Endodermal cell (in vitro differentiated cells): ENCODE measurements at regions not wholly inside any gene's neighbourhood (a gene's known extent, or its start where the extent isn't known, plus 50 kb on each side); places are given as distances from the start of the nearest gene placed in this dataset.

Experiments used
- DNase-seq: peaks from one replicate; pipeline ENCODE4 v3.0.0-alpha.2; 2017
- H3K27ac ChIP-seq: 2 replicates; pipeline ENCODE4 v1.5.1; 2013; ENCODE audit warnings: mild to moderate bottlenecking, low read depth, low read length, moderate library complexity
- H3K27me3 ChIP-seq: 2 replicates; pipeline ENCODE4 v1.6.1; 2013; ENCODE audit warnings: mild to moderate bottlenecking, low read length, moderate library complexity; ENCODE audit not compliant: insufficient read depth, control insufficient read depth, poor library complexity, severe bottlenecking
- H3K36me3 ChIP-seq: 2 replicates; pipeline ENCODE4 v1.7.0; 2013; ENCODE audit warnings: mild to moderate bottlenecking, low read length, moderate library complexity; ENCODE audit not compliant: control insufficient read depth, insufficient read depth
- H3K4me1 ChIP-seq: one replicate; pipeline ENCODE4 v1.7.0; 2013; ENCODE audit warnings: low read length; ENCODE audit not compliant: control insufficient read depth, insufficient read depth
- H3K4me3 ChIP-seq: 2 replicates; pipeline ENCODE4 v1.5.1; 2013; ENCODE audit warnings: mild to moderate bottlenecking, low read length, moderate library complexity
- H3K9ac ChIP-seq: 2 replicates; pipeline ENCODE4 v1.6.1; 2013; ENCODE audit warnings: mild to moderate bottlenecking, low read length, moderate library complexity; ENCODE audit not compliant: poor library complexity, severe bottlenecking; ENCODE audit errors: extremely low read depth
- H3K9me3 ChIP-seq: 2 replicates; pipeline ENCODE4 v1.6.1; 2013; ENCODE audit warnings: mild to moderate bottlenecking, low read length, moderate library complexity; ENCODE audit not compliant: control insufficient read depth
- H3K27ac Mint-ChIP-seq: 2 replicates; pipeline ENCODE4 v1.8.0; 2020; ENCODE audit warnings: mixed read lengths
- H3K27me3 Mint-ChIP-seq: 2 replicates; pipeline ENCODE4 v1.8.0; 2021; ENCODE audit warnings: mild to moderate bottlenecking, mixed read lengths; ENCODE audit not compliant: insufficient read depth
- H3K36me3 Mint-ChIP-seq: 2 replicates; pipeline ENCODE4 v1.8.0; 2020; ENCODE audit warnings: low read depth, mixed read lengths
- H3K4me1 Mint-ChIP-seq: 2 replicates; pipeline ENCODE4 v1.8.0; 2020; ENCODE audit warnings: mixed read lengths
- H3K4me3 Mint-ChIP-seq: 2 replicates; pipeline ENCODE4 v1.8.0; 2020; ENCODE audit warnings: mild to moderate bottlenecking, moderate library complexity, mixed read lengths
- H3K9me3 Mint-ChIP-seq: 2 replicates; pipeline ENCODE4 v1.8.0; 2020; ENCODE audit warnings: mild to moderate bottlenecking, mixed read lengths
- CTCF ChIP-seq: fragments of 200-600 bp; sonication (generic); conservative IDR thresholded peaks from 2 replicates; pipeline ENCODE4 v1.5.0; 2021; ENCODE audit warnings: antibody characterized with exemption, mild to moderate bottlenecking
- WGBS, 2 experiments: methylation state at CpG; one replicate each; pipeline versions ENCODE4 v1.1.5 to v1.1.7; 2013; ENCODE audit warnings: missing lambda C conversion rate in 2 of 2, mixed read lengths in 1 of 2; ENCODE audit not compliant: insufficient coverage in 1 of 2, insufficient read length in 1 of 2; 5-methylcytosine and 5-hydroxymethylcytosine counted together

- no peaks in the 10 kb centered on the region for H3K27me3 Mint-ChIP-seq
- Histone ChIP-seq H3K9me3 (no peaks in the 10 kb centered on the region), H3K27me3 (no peaks in the 10 kb centered on the region), H3K27ac (no peak overlapping the region), H3K9ac (no peak overlapping the region), H3K36me3 (no peaks in the 10 kb centered on the region), H3K4me3 (no peak overlapping the region), H3K4me1 (no peaks in the 10 kb centered on the region)
- 94% methylated on average over 7 of the region's 7 CpGs; no CpG with 5 or more reads in 1 of the 2 experiments for WGBS, 2 experiments
- no peaks in the 10 kb centered on the region for H3K4me1 Mint-ChIP-seq
- H3K9me3 Mint-ChIP-seq, result peaks cover 35% of the 10 kb centered on the region
- no peak for TF ChIP-seq CTCF
- H3K27ac Mint-ChIP-seq, result no peak overlapping the region
- DNase-seq, result no peak
- H3K4me3 Mint-ChIP-seq, result no peak overlapping the region
- no peaks in the 10 kb centered on the region for H3K36me3 Mint-ChIP-seq
Measured at GRCh38 chrX:35150642-35151239, 208.1 kb downstream of the FAM47B start.

GRCh38 chrX:35166023-35166422 lies 223.4 kb downstream of the FAM47B start:
- Mint-ChIP-seq H3K4me3 (no peak overlapping the region), H3K36me3 (no peaks in the 10 kb centered on the region), H3K4me1 (no peaks in the 10 kb centered on the region), H3K9me3 (peaks cover 14% of the 10 kb centered on the region), H3K27ac (no peak overlapping the region), H3K27me3 (no peaks in the 10 kb centered on the region)
- WGBS, 2 experiments, result 68 to 83% methylated on average over 1 to 2 of the region's 2 CpGs
- H3K4me3 ChIP-seq, result no peak overlapping the region
- H3K27me3 ChIP-seq, result no peaks in the 10 kb centered on the region
- H3K27ac ChIP-seq, result no peak overlapping the region
- no peaks in the 10 kb centered on the region for H3K4me1 ChIP-seq
- H3K36me3 ChIP-seq, result no peaks in the 10 kb centered on the region
- TF ChIP-seq CTCF, result no peak
- no peak overlapping the region for H3K9ac ChIP-seq
- no peaks in the 10 kb centered on the region for H3K9me3 ChIP-seq
- no peak for DNase-seq
